ENCODE measurements at regions not wholly inside any gene's neighbourhood (a gene's known extent, or its start where the extent isn't known, plus 50 kb on each side); places are given as distances from the start of the nearest gene placed in this dataset.

DNA sequence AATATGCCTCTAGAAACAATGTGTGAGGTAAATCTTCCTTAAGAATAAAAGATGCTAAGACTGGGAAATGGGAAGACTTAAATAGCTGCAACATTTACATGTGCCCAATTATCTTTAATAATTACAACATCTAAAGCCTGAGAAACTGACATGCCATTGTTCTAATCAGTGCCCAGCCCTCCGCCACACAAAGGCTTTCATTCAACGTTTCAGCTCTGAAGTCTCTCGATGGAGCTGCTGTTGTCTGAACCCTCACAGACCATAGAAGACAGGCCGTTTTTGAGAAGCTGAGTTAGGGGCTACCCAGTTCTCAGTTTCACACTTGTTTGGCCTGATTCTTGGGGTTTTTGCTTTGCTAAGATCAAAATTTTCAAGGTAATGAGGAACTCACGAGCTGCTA, 315.4 kb upstream of the CHST9 start:
- no peak overlapping the region for H2BK12ac ChIP-seq (ENCODE audit: insufficient read length, low read depth, low read length)
- H3K4me1 Mint-ChIP-seq, result peaks cover 9 to 11% of the 10 kb centered on the region in 2 experiments
- H3K4me3 Mint-ChIP-seq, result no peak overlapping the region
- H3K79me1 ChIP-seq (ENCODE audit: insufficient read depth, low read depth, low read length, poor library complexity, severe bottlenecking), result no peaks in the 10 kb centered on the region
- no peak overlapping the region for H3K56ac ChIP-seq (ENCODE audit: insufficient read length, low read depth, low read length)
- no peaks in the 10 kb centered on the region; a peak in 1 of 5 replicates for H3K9me3 Mint-ChIP-seq
- no peak overlapping the region for H3K18ac ChIP-seq (ENCODE audit: insufficient read length, low read depth, low read length)
- no peak overlapping the region for H4K5ac ChIP-seq (ENCODE audit: insufficient read length, low read depth, low read length)
- no CpG with 5 or more reads among the region's 5 CpGs for WGBS (ENCODE audit: extremely low coverage, insufficient read length, low lambda C conversion rate)
- no peak overlapping the region for H3K23ac ChIP-seq (ENCODE audit: insufficient read length, low read depth, low read length)
- H3K9ac ChIP-seq (ENCODE audit: extremely low read depth, insufficient read length, low read length), result no peak overlapping the region
- no peak overlapping the region for H3K27ac Mint-ChIP-seq
- H3K4ac ChIP-seq (ENCODE audit: low read depth, low read length), result no peak overlapping the region
- TF ChIP-seq, protein P1, sequence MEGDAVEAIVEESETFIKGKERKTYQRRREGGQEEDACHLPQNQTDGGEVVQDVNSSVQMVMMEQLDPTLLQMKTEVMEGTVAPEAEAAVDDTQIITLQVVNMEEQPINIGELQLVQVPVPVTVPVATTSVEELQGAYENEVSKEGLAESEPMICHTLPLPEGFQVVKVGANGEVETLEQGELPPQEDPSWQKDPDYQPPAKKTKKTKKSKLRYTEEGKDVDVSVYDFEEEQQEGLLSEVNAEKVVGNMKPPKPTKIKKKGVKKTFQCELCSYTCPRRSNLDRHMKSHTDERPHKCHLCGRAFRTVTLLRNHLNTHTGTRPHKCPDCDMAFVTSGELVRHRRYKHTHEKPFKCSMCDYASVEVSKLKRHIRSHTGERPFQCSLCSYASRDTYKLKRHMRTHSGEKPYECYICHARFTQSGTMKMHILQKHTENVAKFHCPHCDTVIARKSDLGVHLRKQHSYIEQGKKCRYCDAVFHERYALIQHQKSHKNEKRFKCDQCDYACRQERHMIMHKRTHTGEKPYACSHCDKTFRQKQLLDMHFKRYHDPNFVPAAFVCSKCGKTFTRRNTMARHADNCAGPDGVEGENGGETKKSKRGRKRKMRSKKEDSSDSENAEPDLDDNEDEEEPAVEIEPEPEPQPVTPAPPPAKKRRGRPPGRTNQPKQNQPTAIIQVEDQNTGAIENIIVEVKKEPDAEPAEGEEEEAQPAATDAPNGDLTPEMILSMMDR (conservative IDR thresholded peaks at IDR 0.05), result no peak
- H4K91ac ChIP-seq (ENCODE audit: insufficient read length, low read depth, low read length), result no peak overlapping the region
- H3K27ac ChIP-seq (ENCODE audit: insufficient read length, low read depth, low read length), result no peak overlapping the region
- no peak overlapping the region for H2AK5ac ChIP-seq (ENCODE audit: insufficient read length, low read length)
- no peak overlapping the region for H3K14ac ChIP-seq (ENCODE audit: insufficient read depth, low read length)
- no peaks in the 10 kb centered on the region for H3K79me2 ChIP-seq (ENCODE audit: insufficient read depth, low read length)
- no peak overlapping the region for H3K4me2 ChIP-seq (ENCODE audit: insufficient read depth, insufficient read length, low read length)
- no peak overlapping the region for H2BK120ac ChIP-seq (ENCODE audit: low read depth, low read length, poor library complexity, severe bottlenecking)
- no peak overlapping the region for H2BK5ac ChIP-seq (ENCODE audit: insufficient read length, low read length)
- H4K8ac ChIP-seq (replicated peaks; ENCODE audit: insufficient read length, low read depth, low read length), result no peak overlapping the region
- no peaks in the 10 kb centered on the region for H3K23me2 ChIP-seq (ENCODE audit: insufficient read length, low read depth, low read length, poor library complexity, severe bottlenecking)
- H2AFZ ChIP-seq (ENCODE audit: low read length), result no peak overlapping the region
- no peaks in the 10 kb centered on the region for H3K27me3 Mint-ChIP-seq (ENCODE audit: low read depth)
- H3T11ph ChIP-seq (ENCODE audit: low read length), result no peak overlapping the region
- no peaks in the 10 kb centered on the region for H3K4me1 ChIP-seq (ENCODE audit: insufficient read depth, low read length)
- peaks cover 0 to 2% (median 0%) of the 10 kb centered on the region in 3 experiments; a peak in 2 of 7 replicates for H3K36me3 Mint-ChIP-seq (ENCODE audit: insufficient read depth in 1 of 3, low read depth in 3 of 3)
- no peaks in the 10 kb centered on the region for H3K9me3 ChIP-seq (ENCODE audit: control insufficient read depth, low read depth, low read length)
- no peak overlapping the region for H2BK15ac ChIP-seq (ENCODE audit: low read depth, low read length)
- H3K27me3 ChIP-seq (ENCODE audit: insufficient read depth, low read length), result no peaks in the 10 kb centered on the region
- H4K20me1 ChIP-seq (ENCODE audit: control insufficient read depth, insufficient read depth, insufficient read length), result no peaks in the 10 kb centered on the region
- H2BK20ac ChIP-seq (ENCODE audit: low read depth, low read length, poor library complexity, severe bottlenecking), result no peak overlapping the region
- DNase-seq, result no peak
